AG10803 (cell line): ENCODE measurements at regions not wholly inside any gene's neighbourhood (a gene's known extent, or its start where the extent isn't known, plus 50 kb on each side); places are given as distances from the start of the nearest gene placed in this dataset.
A peak's percentile ranks its signal among the peaks of the same experiment; 100 is the strongest.

Experiments
- DNase-seq: peaks from one replicate; pipeline ENCODE4 v3.0.0; 2010; ENCODE audit warnings: low read depth
- H3K4me3 ChIP-seq: 2 replicates; pipeline ENCODE4 v1.5.1; 2011; ENCODE audit warnings: mild to moderate bottlenecking, low read length, control low read depth
- CTCF ChIP-seq: conservative IDR thresholded peaks from 2 replicates; pipeline ENCODE4 v1.5.1; 2011; ENCODE audit warnings: mild to moderate bottlenecking, low read length, control low read depth, inconsistent platforms

- DNase-seq = peak; percentile 12
- no peak overlapping the region for H3K4me3 ChIP-seq
- TF ChIP-seq CTCF = no peak
Observed at GRCh38 chr2:41720331-41721251, 327.2 kb upstream of the PKDCC start.

GRCh38 chr2:41722668-41723369 lies 325.0 kb upstream of the PKDCC start:
- TF ChIP-seq CTCF = no peak
- peak; percentile 12 for DNase-seq
- no peak overlapping the region for H3K4me3 ChIP-seq

DNA sequence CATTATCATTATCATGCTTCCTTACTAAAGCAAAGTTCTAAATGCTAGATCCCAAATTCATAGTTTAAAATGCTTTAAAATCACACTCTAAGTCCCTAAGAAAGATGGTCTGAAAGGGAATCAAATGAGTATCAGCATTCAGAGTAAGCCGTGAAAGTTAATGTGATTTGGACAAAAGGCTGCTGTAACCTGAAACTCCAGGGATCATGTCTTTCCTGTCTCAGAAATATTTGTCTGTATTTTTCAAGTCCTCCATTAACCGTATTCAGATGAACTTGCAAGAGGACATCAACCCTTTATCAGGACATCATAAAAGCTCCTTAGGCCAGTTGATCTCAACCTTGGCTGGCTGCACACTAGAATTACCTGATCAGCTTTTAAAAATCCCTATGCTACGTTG lies 324.3 kb upstream of the PKDCC start:
- DNase-seq = no peak
- no peak overlapping the region for H3K4me3 ChIP-seq
- no peak for TF ChIP-seq CTCF

- no peak for TF ChIP-seq CTCF
- no peak for DNase-seq
- H3K4me3 ChIP-seq = no peak overlapping the region
Observed at GRCh38 chr2:41724465-41724864, 323.4 kb upstream of the PKDCC start.

DNA sequence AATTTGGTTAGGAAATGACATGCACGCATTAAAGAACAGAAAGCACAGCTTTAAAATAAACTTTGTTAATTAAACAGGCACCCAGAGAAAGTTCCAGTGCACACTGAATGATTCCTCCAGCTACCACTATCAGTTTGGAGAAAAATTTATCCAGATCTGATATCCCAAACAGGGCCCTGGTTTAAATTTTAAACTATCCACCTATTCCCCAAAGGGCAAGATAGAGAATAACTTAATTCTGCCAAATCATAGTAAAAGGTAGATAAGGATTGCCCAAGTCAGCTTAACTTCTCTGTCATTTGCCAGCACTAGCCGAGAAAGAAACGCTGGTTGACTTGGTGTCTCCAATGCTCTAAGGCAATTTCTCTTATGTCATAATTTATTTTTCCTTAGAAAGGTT lies 321.9 kb upstream of the PKDCC start:
- no peak for TF ChIP-seq CTCF
- DNase-seq = no peak
- no peak overlapping the region for H3K4me3 ChIP-seq

GRCh38 chr2:41726364-41726763 lies 321.5 kb upstream of the PKDCC start:
- H3K4me3 ChIP-seq = no peak overlapping the region
- no peak for DNase-seq
- no peak for TF ChIP-seq CTCF

DNA sequence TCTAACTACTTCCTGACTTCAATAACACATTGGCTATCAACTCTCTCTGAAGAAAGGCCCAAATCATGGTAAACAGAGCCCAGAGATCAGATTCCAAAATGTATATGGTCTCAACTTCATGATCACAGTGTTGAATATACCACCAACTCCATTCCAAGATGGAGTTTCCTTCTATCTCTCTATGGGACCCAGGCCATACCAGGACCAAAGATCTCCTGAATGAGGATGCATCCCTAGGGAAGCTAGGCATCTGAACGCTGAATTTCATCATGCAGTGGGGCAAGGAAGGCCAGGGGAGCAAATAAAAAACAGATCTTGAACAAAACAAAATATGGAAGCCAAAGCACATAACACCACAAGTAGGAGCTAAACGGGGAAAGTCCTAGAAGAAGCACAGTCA lies 320.7 kb upstream of the PKDCC start:
- no peak for TF ChIP-seq CTCF
- no peak for DNase-seq
- H3K4me3 ChIP-seq = no peak overlapping the region
